ENCODE measurements at regions not wholly inside any gene's neighbourhood (a gene's known extent, or its start where the extent isn't known, plus 50 kb on each side); places are given as distances from the start of the nearest gene placed in this dataset.

DNA sequence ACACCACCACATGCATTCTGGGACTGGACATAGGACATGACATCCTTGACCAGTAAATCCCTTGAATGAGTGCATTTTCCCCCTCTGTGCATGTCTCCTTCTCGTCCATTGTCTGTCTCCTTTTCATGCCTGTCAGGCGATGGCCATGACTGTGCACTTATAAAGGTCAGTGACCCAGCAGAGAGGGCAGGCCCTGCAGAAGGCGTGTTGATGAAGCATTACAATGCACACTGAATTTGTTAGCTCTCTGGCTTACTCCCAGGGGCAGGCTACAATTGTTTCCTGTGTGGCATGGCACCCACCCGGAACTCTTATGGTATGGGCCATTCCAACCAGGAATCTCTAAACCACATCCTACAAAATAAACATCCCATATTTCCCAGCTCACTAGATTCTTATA, 71.1 kb downstream of the SAMD9 start:
- TF ChIP-seq, protein P1, sequence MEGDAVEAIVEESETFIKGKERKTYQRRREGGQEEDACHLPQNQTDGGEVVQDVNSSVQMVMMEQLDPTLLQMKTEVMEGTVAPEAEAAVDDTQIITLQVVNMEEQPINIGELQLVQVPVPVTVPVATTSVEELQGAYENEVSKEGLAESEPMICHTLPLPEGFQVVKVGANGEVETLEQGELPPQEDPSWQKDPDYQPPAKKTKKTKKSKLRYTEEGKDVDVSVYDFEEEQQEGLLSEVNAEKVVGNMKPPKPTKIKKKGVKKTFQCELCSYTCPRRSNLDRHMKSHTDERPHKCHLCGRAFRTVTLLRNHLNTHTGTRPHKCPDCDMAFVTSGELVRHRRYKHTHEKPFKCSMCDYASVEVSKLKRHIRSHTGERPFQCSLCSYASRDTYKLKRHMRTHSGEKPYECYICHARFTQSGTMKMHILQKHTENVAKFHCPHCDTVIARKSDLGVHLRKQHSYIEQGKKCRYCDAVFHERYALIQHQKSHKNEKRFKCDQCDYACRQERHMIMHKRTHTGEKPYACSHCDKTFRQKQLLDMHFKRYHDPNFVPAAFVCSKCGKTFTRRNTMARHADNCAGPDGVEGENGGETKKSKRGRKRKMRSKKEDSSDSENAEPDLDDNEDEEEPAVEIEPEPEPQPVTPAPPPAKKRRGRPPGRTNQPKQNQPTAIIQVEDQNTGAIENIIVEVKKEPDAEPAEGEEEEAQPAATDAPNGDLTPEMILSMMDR (IDR thresholded peaks at IDR 0.05), result no peak
- TF ChIP-seq POLR2A (IDR thresholded peaks at IDR 0.05), result no peak
- TF ChIP-seq EP300 (IDR thresholded peaks at IDR 0.05), result no peak
